ENCODE measurements at regions not wholly inside any gene's neighbourhood (a gene's known extent, or its start where the extent isn't known, plus 50 kb on each side); places are given as distances from the start of the nearest gene placed in this dataset.

GRCh38 chrX:39912126-39912525 is 185.6 kb downstream of the BCOR start:
- TF ChIP-seq CTCF (conservative IDR thresholded peaks at IDR 0.05; ENCODE audit: low read depth, low read length): no peak
- no peak for TF ChIP-seq POLR2A (IDR thresholded peaks at IDR 0.05; ENCODE audit: low read depth, low read length)
- TF ChIP-seq CEBPB (IDR thresholded peaks at IDR 0.05; ENCODE audit: low read depth, low read length): no peak
- TF ChIP-seq SMC3 (IDR thresholded peaks at IDR 0.05; ENCODE audit: low read depth, low read length): no peak
- no peak for TF ChIP-seq MXI1 (IDR thresholded peaks at IDR 0.05; ENCODE audit: borderline replicate concordance, low read depth, low read length)
- TF ChIP-seq MAZ (IDR thresholded peaks at IDR 0.05; ENCODE audit: borderline replicate concordance, low read depth, low read length): no peak
- TF ChIP-seq USF2 (IDR thresholded peaks at IDR 0.05; ENCODE audit: low read depth, low read length): no peak
- TF ChIP-seq BHLHE40 (IDR thresholded peaks at IDR 0.05; ENCODE audit: low read depth, low read length): no peak
- TF ChIP-seq RCOR1 (IDR thresholded peaks at IDR 0.05; ENCODE audit: insufficient replicate concordance, low read length): no peak
- no peak for TF ChIP-seq ELK1 (IDR thresholded peaks at IDR 0.05; ENCODE audit: borderline replicate concordance, low read depth, low read length)
- no peak for TF ChIP-seq RFX5 (IDR thresholded peaks at IDR 0.05; ENCODE audit: low read depth, low read length)
- TF ChIP-seq NFE2L2 (IDR thresholded peaks at IDR 0.05; ENCODE audit: low read depth, low read length): no peak

Data from IMR-90 (cell line).